Esophagus squamous epithelium (tissue), 4 donors: ENCODE measurements at regions not wholly inside any gene's neighbourhood (a gene's known extent, or its start where the extent isn't known, plus 50 kb on each side); places are given as distances from the start of the nearest gene placed in this dataset.

Experiments
- CTCF ChIP-seq, 6 experiments: fragments of 450-650 bp in 4 of 6; fragments of 200-600 bp in 2 of 6; sonication (generic) in 2 of 6; IDR thresholded peaks; one replicate each; pipeline ENCODE4 v1.5.1; 2016 to 2019; ENCODE audit warnings: antibody characterized with exemption in 6 of 6, mild to moderate bottlenecking in 4 of 6, moderate library complexity in 4 of 6
- POLR2A ChIP-seq, 4 donors: fragments of 450-650 bp; IDR thresholded peaks; one replicate each; pipeline ENCODE4 v1.6.1; 2017; ENCODE audit warnings: antibody characterized with exemption in 4 of 4, mild to moderate bottlenecking in 4 of 4, moderate library complexity in 3 of 4

DNA sequence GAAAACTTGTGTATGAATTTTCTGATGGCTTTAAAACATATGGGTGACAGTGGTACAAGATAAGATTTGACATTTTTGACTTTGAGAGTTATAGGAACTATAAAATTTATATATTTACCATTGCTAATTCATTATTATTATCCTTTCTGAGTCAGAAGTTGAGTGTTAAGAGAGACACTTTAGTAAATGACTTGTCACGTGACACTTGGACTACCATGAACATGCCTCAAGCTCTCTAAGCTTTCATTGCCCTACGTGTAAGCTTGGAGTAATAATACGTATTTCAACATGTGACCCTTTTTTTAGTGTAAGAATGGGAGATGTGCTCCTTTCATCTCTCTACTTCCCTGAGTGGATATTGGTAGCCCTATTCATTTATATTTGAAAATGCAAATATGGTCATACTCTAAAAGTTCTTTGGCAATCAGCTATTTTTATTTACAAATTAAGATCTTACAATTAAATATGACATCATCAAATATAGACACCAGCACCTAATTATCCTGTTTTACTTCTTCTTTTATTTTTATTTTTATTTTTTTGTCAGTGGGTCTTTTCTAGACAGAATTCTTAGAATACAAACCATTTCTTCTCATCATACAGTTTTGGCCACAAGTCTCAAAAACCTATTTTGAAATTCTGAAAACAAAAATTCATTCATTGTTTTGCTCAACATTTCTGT lies 837.0 kb downstream of the PDHA2 start:
- TF ChIP-seq CTCF (IDR thresholded peaks at IDR 0.05), result no peak
- TF ChIP-seq POLR2A (IDR thresholded peaks at IDR 0.05), result no peak
